ENCODE measurements at regions not wholly inside any gene's neighbourhood (a gene's known extent, or its start where the extent isn't known, plus 50 kb on each side); places are given as distances from the start of the nearest gene placed in this dataset.
"Not testable (repeated sequence)": the region's sequence is repeated elsewhere in the genome, so short reads cannot be mapped to it uniquely, and the experiment has no call there.

DNA sequence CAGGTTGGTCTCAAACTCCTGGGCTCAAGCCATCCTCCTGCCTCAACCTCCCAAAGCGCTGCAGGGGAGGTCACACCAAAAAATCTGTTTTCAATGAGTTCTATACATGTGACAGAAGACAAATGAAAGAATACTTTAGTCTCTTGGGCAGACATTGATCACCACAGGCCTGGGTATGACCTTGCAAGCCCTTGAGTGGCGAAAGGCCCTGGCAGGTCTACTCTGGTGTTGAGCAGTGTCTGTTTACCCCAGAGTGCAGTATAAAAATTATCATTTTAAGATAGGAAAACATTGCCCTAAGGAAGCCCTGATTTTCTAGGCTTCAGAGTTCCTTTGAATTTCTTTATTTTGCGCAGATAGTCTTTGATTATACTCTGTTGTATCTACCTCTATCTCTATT lies 61.6 kb upstream of the GBE1 start:
- no peak for DNase-seq

DNA sequence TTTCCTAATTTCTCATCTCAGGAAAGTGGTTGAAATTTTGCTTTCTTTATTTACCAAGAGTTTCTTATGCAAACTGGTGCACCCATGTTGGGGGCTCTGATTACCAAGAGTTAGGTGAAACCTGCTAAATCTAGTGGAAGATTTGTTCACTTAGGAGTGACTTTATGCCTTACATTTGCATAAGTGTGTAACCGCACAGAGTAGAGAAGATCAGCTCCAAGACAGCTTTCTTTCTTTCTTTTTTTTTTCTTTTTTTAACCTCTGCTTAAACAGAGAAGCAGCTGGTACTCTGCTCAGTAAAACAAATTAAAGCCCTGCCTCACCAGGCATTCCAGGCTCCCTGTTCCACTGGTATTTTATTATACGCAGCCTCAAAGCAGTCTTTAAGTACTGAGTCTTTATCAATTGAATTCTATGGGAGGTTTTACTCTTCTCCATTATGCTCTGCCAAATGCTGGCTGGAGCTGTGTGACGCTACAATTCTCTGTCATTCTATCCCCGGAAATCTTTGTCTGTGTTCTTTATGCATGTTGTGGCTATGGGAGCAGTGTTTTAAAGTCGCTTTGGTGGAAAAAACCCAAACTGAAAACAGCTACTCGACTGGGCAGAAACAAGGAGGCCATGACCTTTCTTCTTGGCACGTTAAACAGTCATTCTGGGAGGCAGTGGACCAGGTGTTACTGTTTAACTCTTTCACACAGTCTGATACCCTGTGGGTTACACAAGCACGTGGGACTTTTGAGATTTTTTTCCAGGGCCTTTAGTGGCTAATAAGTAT lies 55.2 kb upstream of the GBE1 start:
- no peak for DNase-seq

DNA sequence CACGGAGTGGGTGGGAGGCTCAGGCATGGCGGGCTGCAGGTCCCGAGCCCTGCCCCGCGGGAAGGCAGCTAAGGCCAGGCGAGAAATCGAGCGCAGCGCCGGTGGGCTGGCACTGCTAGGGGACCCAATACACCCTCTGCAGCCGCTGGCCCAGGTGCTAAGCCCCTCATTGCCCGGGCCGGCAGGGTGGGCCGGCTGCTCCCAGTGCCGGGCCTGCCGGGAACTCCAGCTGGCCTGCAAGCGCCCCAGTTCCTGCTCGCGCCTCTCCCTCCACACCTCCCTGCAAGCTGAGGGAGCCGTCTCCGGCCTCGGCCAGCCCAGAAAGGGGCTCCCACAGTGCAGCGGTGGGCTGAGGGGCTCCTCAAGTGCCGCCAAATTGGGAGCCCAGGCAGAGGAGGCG lies 50.7 kb upstream of the GBE1 start:
- not testable (repeated sequence) for DNase-seq

Data from midbrain (tissue), 1 donor.